ENCODE measurements at regions not wholly inside any gene's neighbourhood (a gene's known extent, or its start where the extent isn't known, plus 50 kb on each side); places are given as distances from the start of the nearest gene placed in this dataset.

- H3K4me1 Mint-ChIP-seq, result peaks cover 18% of the 10 kb centered on the region
- H3K4me3 Mint-ChIP-seq, result no peak overlapping the region
- H3K9me3 Mint-ChIP-seq, result peaks cover 3% of the 10 kb centered on the region
- DNase-seq, result no peak
- no peaks in the 10 kb centered on the region for H3K36me3 Mint-ChIP-seq (ENCODE audit: low read depth)
- H3K27ac Mint-ChIP-seq, result no peak overlapping the region
- TF ChIP-seq CTCF (IDR thresholded peaks at IDR 0.05), result no peak
- H3K27me3 Mint-ChIP-seq (ENCODE audit: low read depth, poor library complexity), result peaks cover 5% of the 10 kb centered on the region
Measured at GRCh38 chr4:37771771-37772170, 54.7 kb upstream of the PGM2 start.

GRCh38 chr4:37770016-37770415, 56.5 kb upstream of the PGM2 start:
- Mint-ChIP-seq H3K4me1 (peaks cover 18% of the 10 kb centered on the region), H3K27me3 (ENCODE audit: low read depth, poor library complexity) (peaks cover 5% of the 10 kb centered on the region), H3K36me3 (ENCODE audit: low read depth) (no peaks in the 10 kb centered on the region), H3K4me3 (no peak overlapping the region), H3K9me3 (peaks cover 3% of the 10 kb centered on the region), H3K27ac (no peak overlapping the region)
- no peak for TF ChIP-seq CTCF (IDR thresholded peaks at IDR 0.05)
- no peak for DNase-seq

- peaks cover 5% of the 10 kb centered on the region for H3K27me3 Mint-ChIP-seq (ENCODE audit: low read depth, poor library complexity)
- DNase-seq, result no peak
- H3K4me3 Mint-ChIP-seq, result no peak overlapping the region
Measured at GRCh38 chr4:37769391-37769989, 57.0 kb upstream of the PGM2 start.

GRCh38 chr4:37767546-37767945, 58.9 kb upstream of the PGM2 start:
- no peak for TF ChIP-seq CTCF (IDR thresholded peaks at IDR 0.05)
- H3K27ac Mint-ChIP-seq, result no peak overlapping the region
- no peak for DNase-seq
- H3K4me1 Mint-ChIP-seq, result peaks cover 7% of the 10 kb centered on the region
- H3K4me3 Mint-ChIP-seq, result no peak overlapping the region
- no peaks in the 10 kb centered on the region for H3K36me3 Mint-ChIP-seq (ENCODE audit: low read depth)
- no peaks in the 10 kb centered on the region for H3K9me3 Mint-ChIP-seq
- H3K27me3 Mint-ChIP-seq (ENCODE audit: low read depth, poor library complexity), result peaks cover 5% of the 10 kb centered on the region

More at GRCh38 chr4:37769391-37769989, 57.0 kb upstream of the PGM2 start:
- Mint-ChIP-seq H3K4me1 (peaks cover 18% of the 10 kb centered on the region), H3K27ac (no peak overlapping the region), H3K9me3 (peaks cover 3% of the 10 kb centered on the region), H3K36me3 (ENCODE audit: low read depth) (no peaks in the 10 kb centered on the region)
- no peak for TF ChIP-seq CTCF (IDR thresholded peaks at IDR 0.05)

- no peaks in the 10 kb centered on the region for H3K36me3 Mint-ChIP-seq (ENCODE audit: low read depth)
- no peak overlapping the region for H3K27ac Mint-ChIP-seq
- peaks cover 11% of the 10 kb centered on the region for H3K4me1 Mint-ChIP-seq
- no peak for DNase-seq
- no peak overlapping the region for H3K4me3 Mint-ChIP-seq
- TF ChIP-seq CTCF (IDR thresholded peaks at IDR 0.05), result no peak
- no peaks in the 10 kb centered on the region for H3K9me3 Mint-ChIP-seq
- peaks cover under 1% of the 10 kb centered on the region for H3K27me3 Mint-ChIP-seq (ENCODE audit: low read depth, poor library complexity)
Measured at GRCh38 chr4:37767019-37767418, 59.5 kb upstream of the PGM2 start.

- Mint-ChIP-seq H3K27me3 (ENCODE audit: low read depth, poor library complexity) (no peaks in the 10 kb centered on the region), H3K9me3 (no peaks in the 10 kb centered on the region), H3K27ac (no peak overlapping the region), H3K4me3 (no peak overlapping the region), H3K4me1 (peaks cover 11% of the 10 kb centered on the region), H3K36me3 (ENCODE audit: low read depth) (no peaks in the 10 kb centered on the region)
- no peak for DNase-seq
- no peak for TF ChIP-seq CTCF (IDR thresholded peaks at IDR 0.05)
Measured at GRCh38 chr4:37765741-37766140, 60.7 kb upstream of the PGM2 start.

Measured in nephron progenitor cell (in vitro differentiated cells).